Activated naive CD4-positive, alpha-beta T cell treated with anti-CD3 and anti-CD28 coated beads for 36 hours (primary cell): ENCODE measurements at regions not wholly inside any gene's neighbourhood (a gene's known extent, or its start where the extent isn't known, plus 50 kb on each side); places are given as distances from the start of the nearest gene placed in this dataset.

Source experiments
- CTCF ChIA-PET: fragments of 350-600 bp; sonication (Branson Sonifier 250); formaldehyde crosslinking; loops from one replicate; lab custom pipeline; 2021; ENCODE audit warnings: antibody characterized with exemption; lab: Charles Lee
- DNase-seq: peaks from one replicate; pipeline ENCODE4 v3.0.0-alpha.2; 2020
- H3K27ac Mint-ChIP-seq: one replicate; pipeline ENCODE4 v1.8.0; 2021; ENCODE audit warnings: mild to moderate bottlenecking, mixed read lengths
- H3K27me3 Mint-ChIP-seq: one replicate; pipeline ENCODE4 v1.8.0; 2021; ENCODE audit warnings: low read depth, mixed read lengths
- H3K36me3 Mint-ChIP-seq: one replicate; pipeline ENCODE4 v1.8.0; 2021; ENCODE audit warnings: low read depth, mixed read lengths
- H3K4me1 Mint-ChIP-seq: one replicate; pipeline ENCODE4 v1.8.0; 2021; ENCODE audit warnings: low read depth, mixed read lengths
- H3K4me3 Mint-ChIP-seq: one replicate; pipeline ENCODE4 v1.8.0; 2021; ENCODE audit warnings: mild to moderate bottlenecking, moderate library complexity, mixed read lengths
- H3K9me3 Mint-ChIP-seq: one replicate; pipeline ENCODE4 v1.8.0; 2021; ENCODE audit warnings: mixed read lengths
- intact Hi-C: fragments of 100-400 bp; cut with micrococcal nuclease; formaldehyde crosslinking; loops from one replicate; pipeline ENCODE4 v1.15.1; 2023

GRCh38 chr1:101356604-101357443 is 120.0 kb downstream of the S1PR1 start:
- Mint-ChIP-seq H3K4me1 (peaks cover 9% of the 10 kb centered on the region), H3K36me3 (no peaks in the 10 kb centered on the region), H3K27ac (no peak overlapping the region), H3K27me3 (no peaks in the 10 kb centered on the region), H3K9me3 (no peaks in the 10 kb centered on the region), H3K4me3 (no peak overlapping the region)
- no peak for DNase-seq
- CTCF ChIA-PET = interaction anchor here (0.6 to 4.9 kb wide), 22 partner anchors 19 to 816 kb away, joined by 3 to 100 read pairs (median 4); no protein-coding TSS in a partner anchor
- intact Hi-C loops = loop anchor here (1.0 to 2.0 kb wide), 8 partner anchors 48 to 894 kb away; no protein-coding TSS in a partner anchor

GRCh38 chr1:101357444-101357986 is 120.7 kb downstream of the S1PR1 start:
- H3K4me3 Mint-ChIP-seq = no peak overlapping the region
- no peaks in the 10 kb centered on the region for H3K27me3 Mint-ChIP-seq
- H3K27ac Mint-ChIP-seq = no peak overlapping the region
- no peaks in the 10 kb centered on the region for H3K36me3 Mint-ChIP-seq
- intact Hi-C loops = loop anchor here (1.0 to 2.0 kb wide), 8 partner anchors 48 to 895 kb away; no protein-coding TSS in a partner anchor
- H3K9me3 Mint-ChIP-seq = no peaks in the 10 kb centered on the region
- DNase-seq = peak; percentile 85
- peaks cover 7% of the 10 kb centered on the region for H3K4me1 Mint-ChIP-seq
- CTCF ChIA-PET = interaction anchor here (0.6 to 4.9 kb wide), 43 partner anchors 8 to 816 kb away, joined by 3 to 100 read pairs (median 4); no protein-coding TSS in a partner anchor

- no peaks in the 10 kb centered on the region for H3K36me3 Mint-ChIP-seq
- no peak for DNase-seq
- CTCF ChIA-PET = interaction anchor here (4.9 kb wide), 1 partner anchor 53 kb away, joined by 100 read pairs; no protein-coding TSS in a partner anchor
- intact Hi-C loops = no loop called here
- H3K27ac Mint-ChIP-seq = no peak overlapping the region
- no peak overlapping the region for H3K4me3 Mint-ChIP-seq
- H3K9me3 Mint-ChIP-seq = no peaks in the 10 kb centered on the region
- H3K27me3 Mint-ChIP-seq = no peaks in the 10 kb centered on the region
- peaks cover 7% of the 10 kb centered on the region for H3K4me1 Mint-ChIP-seq
Observed at GRCh38 chr1:101360506-101360905, 123.7 kb downstream of the S1PR1 start.

- Mint-ChIP-seq H3K4me1 (no peaks in the 10 kb centered on the region), H3K27me3 (no peaks in the 10 kb centered on the region), H3K4me3 (no peak overlapping the region), H3K9me3 (no peaks in the 10 kb centered on the region), H3K27ac (no peak overlapping the region), H3K36me3 (no peaks in the 10 kb centered on the region)
- intact Hi-C loops = no loop called here
- no peak for DNase-seq
- CTCF ChIA-PET = interaction anchor here (0.7 to 4.0 kb wide), 3 partner anchors 9 to 54 kb away, joined by 3 to 31 read pairs (median 5); no protein-coding TSS in a partner anchor
Observed at GRCh38 chr1:101363891-101364318, 127.1 kb downstream of the S1PR1 start.

GRCh38 chr1:101364370-101365120 is 127.7 kb downstream of the S1PR1 start:
- CTCF ChIA-PET = interaction anchor here (0.6 to 4.0 kb wide), 4 partner anchors 10 to 55 kb away, joined by 3 to 31 read pairs (median 4); no protein-coding TSS in a partner anchor
- DNase-seq = no peak
- Mint-ChIP-seq H3K27ac (no peak overlapping the region), H3K9me3 (no peaks in the 10 kb centered on the region), H3K36me3 (no peaks in the 10 kb centered on the region), H3K27me3 (no peaks in the 10 kb centered on the region), H3K4me1 (no peaks in the 10 kb centered on the region), H3K4me3 (no peak overlapping the region)
- intact Hi-C loops = no loop called here

GRCh38 chr1:101365186-101365585 is 128.4 kb downstream of the S1PR1 start:
- no peak for DNase-seq
- H3K4me3 Mint-ChIP-seq = no peak overlapping the region
- H3K9me3 Mint-ChIP-seq = no peaks in the 10 kb centered on the region
- no peaks in the 10 kb centered on the region for H3K4me1 Mint-ChIP-seq
- no peaks in the 10 kb centered on the region for H3K36me3 Mint-ChIP-seq
- intact Hi-C loops = no loop called here
- no peaks in the 10 kb centered on the region for H3K27me3 Mint-ChIP-seq
- H3K27ac Mint-ChIP-seq = no peak overlapping the region
- CTCF ChIA-PET = interaction anchor here (0.6 to 4.0 kb wide), 2 partner anchors 20 to 56 kb away, joined by 3 to 31 read pairs; no protein-coding TSS in a partner anchor

- no peak for DNase-seq
- H3K9me3 Mint-ChIP-seq = no peaks in the 10 kb centered on the region
- CTCF ChIA-PET = interaction anchor here (2.2 kb wide), 1 partner anchor 56 kb away, joined by 12 read pairs; no protein-coding TSS in a partner anchor
Observed at GRCh38 chr1:101365878-101366277, 129.1 kb downstream of the S1PR1 start.

GRCh38 chr1:101366513-101367215 is 129.8 kb downstream of the S1PR1 start:
- Mint-ChIP-seq H3K4me1 (peaks cover 10% of the 10 kb centered on the region), H3K9me3 (no peaks in the 10 kb centered on the region), H3K36me3 (no peaks in the 10 kb centered on the region), H3K27ac (no peak overlapping the region), H3K27me3 (no peaks in the 10 kb centered on the region), H3K4me3 (no peak overlapping the region)
- CTCF ChIA-PET = interaction anchor here (0.6 to 4.1 kb wide), 3 partner anchors 8 to 57 kb away, joined by 3 to 20 read pairs (median 12); no protein-coding TSS in a partner anchor
- no peak for DNase-seq
- intact Hi-C loops = no loop called here

More at GRCh38 chr1:101365878-101366277, 129.1 kb downstream of the S1PR1 start:
- peaks cover 2% of the 10 kb centered on the region for H3K4me1 Mint-ChIP-seq
- H3K27ac Mint-ChIP-seq = no peak overlapping the region
- no peaks in the 10 kb centered on the region for H3K27me3 Mint-ChIP-seq
- no peaks in the 10 kb centered on the region for H3K36me3 Mint-ChIP-seq
- H3K4me3 Mint-ChIP-seq = no peak overlapping the region
- intact Hi-C loops = no loop called here

- Mint-ChIP-seq H3K36me3 (no peaks in the 10 kb centered on the region), H3K27me3 (no peaks in the 10 kb centered on the region)
Observed at GRCh38 chr1:101367630-101368029, 130.8 kb downstream of the S1PR1 start.

GRCh38 chr1:101370488-101370887 is 133.7 kb downstream of the S1PR1 start:
- Mint-ChIP-seq H3K27me3 (no peaks in the 10 kb centered on the region), H3K27ac (no peak overlapping the region), H3K36me3 (no peaks in the 10 kb centered on the region), H3K4me3 (no peak overlapping the region), H3K9me3 (peaks cover 3% of the 10 kb centered on the region), H3K4me1 (peaks cover 11% of the 10 kb centered on the region)
- DNase-seq = no peak
- intact Hi-C loops = loop anchor here (5.0 kb wide), 1 partner anchor 82 kb away; no protein-coding TSS in a partner anchor
- CTCF ChIA-PET = interaction anchor here (0.9 to 4.1 kb wide), 5 partner anchors 12 to 62 kb away, joined by 3 to 20 read pairs (median 4); no protein-coding TSS in a partner anchor

More at GRCh38 chr1:101367630-101368029, 130.8 kb downstream of the S1PR1 start:
- DNase-seq = no peak
- Mint-ChIP-seq H3K27ac (no peak overlapping the region), H3K9me3 (peaks cover under 1% of the 10 kb centered on the region), H3K4me3 (no peak overlapping the region), H3K4me1 (peaks cover 11% of the 10 kb centered on the region)
- intact Hi-C loops = no loop called here
- CTCF ChIA-PET = interaction anchor here (0.6 to 4.1 kb wide), 5 partner anchors 9 to 446 kb away, joined by 3 to 20 read pairs (median 4); no protein-coding TSS in a partner anchor

- peaks cover 3% of the 10 kb centered on the region for H3K9me3 Mint-ChIP-seq
- intact Hi-C loops = loop anchor here (5.0 kb wide), 1 partner anchor 81 kb away; no protein-coding TSS in a partner anchor
- H3K4me1 Mint-ChIP-seq = peaks cover 11% of the 10 kb centered on the region
- no peaks in the 10 kb centered on the region for H3K27me3 Mint-ChIP-seq
- H3K36me3 Mint-ChIP-seq = no peaks in the 10 kb centered on the region
- peak overlapping the region; percentile 18 for H3K27ac Mint-ChIP-seq
- DNase-seq = peak; percentile 26
- CTCF ChIA-PET = interaction anchor here (1.0 to 1.8 kb wide), 5 partner anchors 13 to 67 kb away, joined by 3 to 5 read pairs (median 4); no protein-coding TSS in a partner anchor
- no peak overlapping the region for H3K4me3 Mint-ChIP-seq
Observed at GRCh38 chr1:101371259-101371658, 134.4 kb downstream of the S1PR1 start.
